CD4-positive, alpha-beta T cell (primary cell): ENCODE measurements at regions not wholly inside any gene's neighbourhood (a gene's known extent, or its start where the extent isn't known, plus 50 kb on each side); places are given as distances from the start of the nearest gene placed in this dataset.
A peak's percentile ranks its signal among the peaks of the same experiment; 100 is the strongest.
"Not testable (repeated sequence)": the region's sequence is repeated elsewhere in the genome, so short reads cannot be mapped to it uniquely, and the experiment has no call there.

Experiments used
- ATAC-seq: fragments of 200-7000 bp; cut with Tn5 transposase; one replicate; pipeline ENCODE4 v1.10.0; 2022; ENCODE audit warnings: mild to moderate bottlenecking; ENCODE audit not compliant: poor library complexity
- CTCF ChIA-PET: fragments of 350-600 bp; sonication (Branson Sonifier 250); formaldehyde crosslinking; loops from one replicate; lab custom pipeline; 2021; ENCODE audit warnings: antibody characterized with exemption, inconsistent platforms; lab: Charles Lee
- POLR2A ChIA-PET: fragments of 350-600 bp; sonication (Branson Sonifier 250); formaldehyde crosslinking; loops from one replicate; lab custom pipeline; 2021; ENCODE audit warnings: antibody characterized with exemption, inconsistent platforms; lab: Charles Lee
- DNase-seq, 14 experiments: peaks; one replicate each; pipeline ENCODE4 v3.0.0-alpha.2; 2013 to 2020; ENCODE audit warnings: mixed read lengths in 2 of 14
- H3K27ac ChIP-seq, 2 donors: one replicate each; pipeline versions ENCODE4 v1.5.1 to v1.7.0; 2013; ENCODE audit warnings: low read length in 2 of 2, low read depth in 1 of 2, mild to moderate bottlenecking in 1 of 2
- H3K27me3 ChIP-seq, 2 experiments: 1 replicate in 1 of 2; 2 replicates in 1 of 2; pipeline versions ENCODE4 v1.6.1 to v1.7.0; 2013; ENCODE audit warnings: low read length in 2 of 2, control low read depth in 1 of 2, mild to moderate bottlenecking in 1 of 2, moderate library complexity in 1 of 2; ENCODE audit not compliant: insufficient read depth in 2 of 2, control insufficient read depth in 1 of 2
- H3K36me3 ChIP-seq: one replicate; pipeline ENCODE4 v1.6.1; 2013; ENCODE audit warnings: low read length, control low read depth; ENCODE audit not compliant: insufficient read depth
- H3K4me1 ChIP-seq: one replicate; pipeline ENCODE4 v1.6.1; 2013; ENCODE audit warnings: low read length, control low read depth; ENCODE audit not compliant: insufficient read depth
- H3K4me3 ChIP-seq: one replicate; pipeline ENCODE4 v1.5.1; 2013; ENCODE audit warnings: mild to moderate bottlenecking, low read length, moderate library complexity
- H3K9me3 ChIP-seq, 2 experiments: 1 replicate in 1 of 2; 2 replicates in 1 of 2; pipeline versions ENCODE4 v1.6.1 to v1.7.0; 2013; ENCODE audit warnings: low read length in 2 of 2, mild to moderate bottlenecking in 2 of 2, control low read depth in 1 of 2, moderate library complexity in 1 of 2; ENCODE audit not compliant: control insufficient read depth in 1 of 2, insufficient read depth in 1 of 2
- H3K27ac Mint-ChIP-seq: one replicate; pipeline ENCODE4 v1.8.0; 2020; ENCODE audit warnings: mixed read lengths
- H3K27me3 Mint-ChIP-seq: one replicate; pipeline ENCODE4 v1.8.0; 2021; ENCODE audit warnings: mixed read lengths
- H3K36me3 Mint-ChIP-seq: one replicate; pipeline ENCODE4 v1.8.0; 2021; ENCODE audit warnings: low read depth, mixed read lengths
- H3K4me1 Mint-ChIP-seq: one replicate; pipeline ENCODE4 v1.8.0; 2021; ENCODE audit warnings: low read depth, mixed read lengths
- H3K4me3 Mint-ChIP-seq: one replicate; pipeline ENCODE4 v1.8.0; 2020; ENCODE audit warnings: mild to moderate bottlenecking, mixed read lengths
- H3K9me3 Mint-ChIP-seq: one replicate; pipeline ENCODE4 v1.8.0; 2020; ENCODE audit warnings: mixed read lengths
- intact Hi-C, 2 experiments: fragments of 100-400 bp; cut with DNase I in 1 of 2; cut with micrococcal nuclease in 1 of 2; formaldehyde crosslinking; loops; one replicate each; pipeline versions ENCODE4 v1.15.1 to v1.9.0; 2023 to 2025; cut with DNase I, micrococcal nuclease
- TF ChIP-seq, protein P1 (sequence below): fragments of 200-600 bp; IDR thresholded peaks from one replicate; pipeline ENCODE4 v1.8.0; 2022; ENCODE audit warnings: antibody characterized with exemption, mild to moderate bottlenecking

DNA sequence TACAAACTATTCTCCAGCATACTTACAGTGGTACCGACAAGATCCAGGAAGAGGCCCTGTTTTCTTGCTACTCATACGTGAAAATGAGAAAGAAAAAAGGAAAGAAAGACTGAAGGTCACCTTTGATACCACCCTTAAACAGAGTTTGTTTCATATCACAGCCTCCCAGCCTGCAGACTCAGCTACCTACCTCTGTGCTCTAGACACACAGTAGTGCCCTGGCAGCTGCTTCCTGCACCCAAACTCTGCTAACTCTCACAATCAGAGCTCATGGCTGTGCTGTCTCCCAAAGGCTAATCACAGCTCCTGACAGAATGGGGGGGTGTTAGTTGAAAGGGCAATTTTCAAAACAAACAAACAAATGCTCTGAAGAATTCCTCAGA, 95.2 kb upstream of the OR4E1 start:
- Mint-ChIP-seq H3K36me3 (no peaks in the 10 kb centered on the region), H3K4me3 (peak overlapping the region; percentile 69), H3K27me3 (peaks cover 13% of the 10 kb centered on the region), H3K9me3 (no peaks in the 10 kb centered on the region), H3K4me1 (peaks cover 6% of the 10 kb centered on the region), H3K27ac (peak overlapping the region; percentile 77)
- Histone ChIP-seq H3K9me3 (no peaks in the 10 kb centered on the region), H3K4me1 (no peaks in the 10 kb centered on the region), H3K36me3 (no peaks in the 10 kb centered on the region), H3K27ac (no peak overlapping the region), H3K27me3 (no peaks in the 10 kb centered on the region), H3K4me3 (peak overlapping the region; percentile 26)
- DNase-seq (peak in 1 of 14 experiments; percentile 14), ATAC-seq (peak; percentile 25)
- intact Hi-C loops, result loop anchor here in 1 of 2 experiments (2.0 kb wide), 1 partner anchor 20 kb away; no protein-coding TSS in a partner anchor
- POLR2A ChIA-PET, result interaction anchor here (1.6 kb wide), 1 partner anchor 28 kb away, joined by 4 read pairs; no protein-coding TSS in a partner anchor
- CTCF ChIA-PET, result interaction anchor here (0.8 to 1.9 kb wide), 4 partner anchors 10 to 27 kb away, joined by 3 to 7 read pairs (median 4); no protein-coding TSS in a partner anchor
- TF ChIP-seq, protein P1, sequence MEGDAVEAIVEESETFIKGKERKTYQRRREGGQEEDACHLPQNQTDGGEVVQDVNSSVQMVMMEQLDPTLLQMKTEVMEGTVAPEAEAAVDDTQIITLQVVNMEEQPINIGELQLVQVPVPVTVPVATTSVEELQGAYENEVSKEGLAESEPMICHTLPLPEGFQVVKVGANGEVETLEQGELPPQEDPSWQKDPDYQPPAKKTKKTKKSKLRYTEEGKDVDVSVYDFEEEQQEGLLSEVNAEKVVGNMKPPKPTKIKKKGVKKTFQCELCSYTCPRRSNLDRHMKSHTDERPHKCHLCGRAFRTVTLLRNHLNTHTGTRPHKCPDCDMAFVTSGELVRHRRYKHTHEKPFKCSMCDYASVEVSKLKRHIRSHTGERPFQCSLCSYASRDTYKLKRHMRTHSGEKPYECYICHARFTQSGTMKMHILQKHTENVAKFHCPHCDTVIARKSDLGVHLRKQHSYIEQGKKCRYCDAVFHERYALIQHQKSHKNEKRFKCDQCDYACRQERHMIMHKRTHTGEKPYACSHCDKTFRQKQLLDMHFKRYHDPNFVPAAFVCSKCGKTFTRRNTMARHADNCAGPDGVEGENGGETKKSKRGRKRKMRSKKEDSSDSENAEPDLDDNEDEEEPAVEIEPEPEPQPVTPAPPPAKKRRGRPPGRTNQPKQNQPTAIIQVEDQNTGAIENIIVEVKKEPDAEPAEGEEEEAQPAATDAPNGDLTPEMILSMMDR, result no peak

DNA sequence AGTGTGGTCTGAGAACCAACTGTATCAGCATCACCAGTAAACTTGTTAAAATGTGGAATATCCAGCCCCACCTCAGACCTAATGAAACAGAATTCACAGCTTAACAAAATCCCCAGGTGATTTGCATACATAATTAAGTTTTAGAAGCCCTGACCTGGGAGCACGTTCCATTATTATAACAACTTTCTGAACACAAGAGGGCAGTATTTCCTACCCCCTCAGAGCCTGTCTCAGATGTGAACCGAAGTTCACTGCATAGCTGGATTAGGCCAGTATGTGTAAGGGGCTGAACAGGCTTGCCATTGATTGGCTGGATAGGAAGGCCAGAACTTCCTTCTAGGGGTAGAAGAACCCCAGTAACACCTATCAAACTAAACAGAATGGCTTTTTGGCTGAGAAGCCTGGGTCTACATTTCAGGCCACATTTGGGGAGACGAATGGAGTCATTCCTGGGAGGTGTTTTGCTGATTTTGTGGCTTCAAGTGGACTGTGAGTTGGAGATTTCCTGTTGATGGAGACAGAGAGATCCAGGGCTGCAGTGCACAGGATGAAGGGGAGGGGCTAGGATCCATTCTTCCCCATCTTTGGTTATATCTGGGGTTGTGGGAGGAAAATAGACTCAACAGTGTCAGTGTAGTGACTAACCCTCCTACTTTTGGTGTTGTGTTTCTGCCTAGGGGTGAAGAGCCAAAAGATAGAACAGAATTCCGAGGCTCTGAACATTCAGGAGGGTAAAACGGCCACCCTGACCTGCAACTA, 94.7 kb upstream of the OR4E1 start:
- Histone ChIP-seq H3K36me3 (no peaks in the 10 kb centered on the region), H3K4me1 (no peaks in the 10 kb centered on the region), H3K4me3 (peak overlapping the region; percentile 26), H3K9me3 (no peaks in the 10 kb centered on the region), H3K27ac (no peak overlapping the region), H3K27me3 (no peaks in the 10 kb centered on the region)
- DNase-seq (peak in 4 of 14 experiments; percentile 9 to 72 (median 63)), ATAC-seq (peak; percentile 91)
- TF ChIP-seq, protein P1, result peak; percentile 74
- intact Hi-C loops, result loop anchor here in 1 of 2 experiments (2.0 kb wide), 1 partner anchor 19 kb away; no protein-coding TSS in a partner anchor
- Mint-ChIP-seq H3K4me1 (peaks cover 6% of the 10 kb centered on the region), H3K27me3 (peaks cover 12% of the 10 kb centered on the region), H3K4me3 (peak overlapping the region; percentile 69), H3K27ac (peak overlapping the region; percentile 77), H3K9me3 (no peaks in the 10 kb centered on the region), H3K36me3 (no peaks in the 10 kb centered on the region)
- ChIA-PET POLR2A (interaction anchor here (0.8 to 1.6 kb wide), 3 partner anchors 19 to 788 kb away, joined by 3 to 4 read pairs (median 3); no protein-coding TSS in a partner anchor), CTCF (interaction anchor here (0.6 to 1.9 kb wide), 8 partner anchors 9 to 40 kb away, joined by 3 to 7 read pairs (median 3); no protein-coding TSS in a partner anchor)

DNA sequence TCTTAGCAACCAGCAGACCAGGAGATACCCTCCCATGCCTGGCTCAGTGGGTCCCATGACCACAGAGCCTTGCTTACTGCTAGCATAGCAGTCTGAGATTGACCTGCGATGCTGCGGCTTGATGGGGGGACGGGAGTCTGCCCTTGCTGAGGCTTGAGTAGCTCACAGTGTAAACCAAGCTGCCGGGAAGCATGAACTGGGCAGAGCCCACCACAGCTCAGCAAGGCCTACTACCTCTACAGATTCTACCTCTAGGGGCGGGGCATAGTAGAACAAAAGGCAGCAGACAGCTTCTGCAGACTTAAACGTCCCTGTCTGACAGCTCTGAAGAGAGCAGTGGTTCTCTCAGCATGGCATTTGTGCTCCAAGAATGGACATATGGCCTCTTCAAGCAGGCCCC, 86.7 kb upstream of the OR4E1 start:
- H3K4me3 ChIP-seq, H3K4me1 ChIP-seq, H3K4me1 Mint-ChIP-seq, H3K36me3 Mint-ChIP-seq, H3K27ac Mint-ChIP-seq, intact Hi-C loops, ATAC-seq, H3K9me3 Mint-ChIP-seq, H3K9me3 ChIP-seq, H3K4me3 Mint-ChIP-seq, DNase-seq, H3K36me3 ChIP-seq, POLR2A ChIA-PET, H3K27ac ChIP-seq: not testable (repeated sequence)
- peaks cover 0 to 11% of the 10 kb centered on the region in 2 experiments for H3K27me3 ChIP-seq
- H3K27me3 Mint-ChIP-seq, result peaks cover 56% of the 10 kb centered on the region
- CTCF ChIA-PET, result interaction anchor here (1.2 kb wide), 1 partner anchor 8 kb away, joined by 3 read pairs; no protein-coding TSS in a partner anchor
